Neural crest cell (in vitro differentiated cells): ENCODE measurements at regions not wholly inside any gene's neighbourhood (a gene's known extent, or its start where the extent isn't known, plus 50 kb on each side); places are given as distances from the start of the nearest gene placed in this dataset.

Source experiments
- DNase-seq: peaks from one replicate; pipeline ENCODE4 v3.0.0; 2021; ENCODE audit warnings: low read depth, mixed read lengths, low spot score
- H3K27ac Mint-ChIP-seq: one replicate; pipeline ENCODE4 v1.8.0; 2021; ENCODE audit warnings: mild to moderate bottlenecking, mixed read lengths; ENCODE audit not compliant: unreplicated experiment
- H3K27me3 Mint-ChIP-seq: 2 replicates; pipeline ENCODE4 v1.8.0; 2021; ENCODE audit warnings: low read depth, mild to moderate bottlenecking, mixed read lengths
- H3K36me3 Mint-ChIP-seq: 2 replicates; pipeline ENCODE4 v1.8.0; 2021; ENCODE audit warnings: low read depth, mild to moderate bottlenecking, mixed read lengths
- H3K4me1 Mint-ChIP-seq: 2 replicates; pipeline ENCODE4 v1.8.0; 2021; ENCODE audit warnings: mixed read lengths
- H3K4me3 Mint-ChIP-seq: one replicate; pipeline ENCODE4 v1.8.0; 2021; ENCODE audit warnings: mild to moderate bottlenecking, mixed read lengths
- H3K9me3 Mint-ChIP-seq: 2 replicates; pipeline ENCODE4 v1.8.0; 2021; ENCODE audit warnings: mixed read lengths
- CTCF ChIP-seq: fragments of 200-600 bp; sonication (generic); conservative IDR thresholded peaks from 2 replicates; pipeline ENCODE4 v1.5.0; 2021; ENCODE audit warnings: antibody characterized with exemption, mild to moderate bottlenecking

DNA sequence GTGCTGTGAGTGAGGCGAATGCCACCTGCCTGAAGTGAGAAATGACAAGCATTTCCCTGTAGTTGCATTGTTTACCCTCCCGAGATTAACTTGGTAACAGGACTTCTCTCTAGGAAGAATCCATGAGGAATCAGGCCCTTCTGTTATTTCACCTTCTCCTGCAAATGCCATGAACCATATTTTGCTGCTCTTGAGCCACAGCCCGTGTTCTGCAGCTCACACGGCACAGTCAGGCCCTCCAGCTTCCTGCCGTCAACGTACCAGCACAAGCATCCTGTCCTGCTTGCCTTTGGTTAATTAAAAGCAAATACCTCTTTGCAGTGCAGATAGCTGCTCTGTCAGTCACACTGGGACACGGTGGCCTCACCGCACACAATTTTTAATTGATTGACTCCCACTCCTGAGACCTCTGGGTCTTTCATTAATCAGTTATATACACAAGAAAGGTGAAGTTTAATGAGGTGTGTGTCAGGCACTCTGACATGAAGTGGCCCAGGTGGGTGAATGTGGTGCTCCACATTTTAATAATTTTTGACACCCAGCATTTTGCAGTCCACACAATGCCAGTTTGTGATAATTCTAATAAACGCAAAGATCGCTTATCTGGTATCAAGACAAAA is 95.3 kb upstream of the ASB18 start:
- Mint-ChIP-seq H3K9me3 (no peaks in the 10 kb centered on the region), H3K27ac (no peak overlapping the region), H3K4me1 (peaks cover 4% of the 10 kb centered on the region), H3K27me3 (peaks cover 5% of the 10 kb centered on the region), H3K4me3 (no peak overlapping the region), H3K36me3 (no peaks in the 10 kb centered on the region)
- TF ChIP-seq CTCF = no peak
- DNase-seq = no peak

DNA sequence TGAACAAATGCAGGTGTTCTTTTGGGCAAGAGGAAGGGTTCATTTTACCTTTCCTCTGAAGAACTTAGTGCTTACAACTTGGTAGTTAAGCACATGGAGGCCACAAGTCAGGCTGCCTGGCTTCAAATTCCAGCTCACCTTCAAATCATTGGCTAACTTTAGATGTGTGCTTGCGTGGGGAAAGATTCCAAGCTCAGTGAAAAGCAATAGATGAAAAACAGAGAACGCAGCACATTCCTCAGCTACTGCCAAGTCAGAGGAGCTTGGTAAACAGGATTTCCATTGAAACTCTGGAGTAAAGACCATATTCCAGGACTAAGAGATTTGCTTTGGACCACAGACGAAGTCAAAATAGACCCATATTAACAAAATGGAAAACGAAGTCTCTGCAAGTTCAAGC is 96.3 kb upstream of the ASB18 start:
- H3K4me3 Mint-ChIP-seq = no peak overlapping the region
- H3K27me3 Mint-ChIP-seq = peaks cover 5% of the 10 kb centered on the region
- H3K9me3 Mint-ChIP-seq = no peaks in the 10 kb centered on the region
- H3K36me3 Mint-ChIP-seq = no peaks in the 10 kb centered on the region
- H3K4me1 Mint-ChIP-seq = peaks cover 4% of the 10 kb centered on the region
- no peak for DNase-seq
- TF ChIP-seq CTCF = no peak
- no peak overlapping the region for H3K27ac Mint-ChIP-seq

GRCh38 chr2:236363711-236364277 is 99.6 kb upstream of the ASB18 start:
- Mint-ChIP-seq H3K4me1 (peaks cover 8% of the 10 kb centered on the region), H3K27me3 (peaks cover 15% of the 10 kb centered on the region), H3K36me3 (no peaks in the 10 kb centered on the region), H3K9me3 (no peaks in the 10 kb centered on the region), H3K4me3 (no peak overlapping the region), H3K27ac (no peak overlapping the region)
- DNase-seq = no peak
- no peak for TF ChIP-seq CTCF

- Mint-ChIP-seq H3K27me3 (peaks cover 21% of the 10 kb centered on the region), H3K4me1 (peaks cover 18% of the 10 kb centered on the region), H3K27ac (no peak overlapping the region), H3K36me3 (no peaks in the 10 kb centered on the region), H3K4me3 (no peak overlapping the region), H3K9me3 (no peaks in the 10 kb centered on the region)
- no peak for TF ChIP-seq CTCF
- DNase-seq = no peak
Measured at GRCh38 chr2:236365258-236366048, 101.2 kb upstream of the ASB18 start.

GRCh38 chr2:236366049-236366387 is 101.8 kb upstream of the ASB18 start:
- no peak for DNase-seq
- TF ChIP-seq CTCF = no peak
- Mint-ChIP-seq H3K36me3 (no peaks in the 10 kb centered on the region), H3K9me3 (no peaks in the 10 kb centered on the region), H3K4me3 (no peak overlapping the region), H3K27me3 (peaks cover 24% of the 10 kb centered on the region), H3K4me1 (peaks cover 21% of the 10 kb centered on the region), H3K27ac (peak overlapping the region; percentile 15)
